GM19468 (cell line): ENCODE measurements at regions not wholly inside any gene's neighbourhood (a gene's known extent, or its start where the extent isn't known, plus 50 kb on each side); places are given as distances from the start of the nearest gene placed in this dataset.

Experiments used
- ATAC-seq: cut with Tn5 transposase; IDR thresholded peaks from one replicate; pipeline ENCODE4 v1.9.1; 2021; ENCODE audit warnings: mild to moderate bottlenecking, moderate library complexity, moderate number of reproducible peaks; ENCODE audit not compliant: unreplicated experiment; ENCODE audit errors: extremely low read depth

DNA sequence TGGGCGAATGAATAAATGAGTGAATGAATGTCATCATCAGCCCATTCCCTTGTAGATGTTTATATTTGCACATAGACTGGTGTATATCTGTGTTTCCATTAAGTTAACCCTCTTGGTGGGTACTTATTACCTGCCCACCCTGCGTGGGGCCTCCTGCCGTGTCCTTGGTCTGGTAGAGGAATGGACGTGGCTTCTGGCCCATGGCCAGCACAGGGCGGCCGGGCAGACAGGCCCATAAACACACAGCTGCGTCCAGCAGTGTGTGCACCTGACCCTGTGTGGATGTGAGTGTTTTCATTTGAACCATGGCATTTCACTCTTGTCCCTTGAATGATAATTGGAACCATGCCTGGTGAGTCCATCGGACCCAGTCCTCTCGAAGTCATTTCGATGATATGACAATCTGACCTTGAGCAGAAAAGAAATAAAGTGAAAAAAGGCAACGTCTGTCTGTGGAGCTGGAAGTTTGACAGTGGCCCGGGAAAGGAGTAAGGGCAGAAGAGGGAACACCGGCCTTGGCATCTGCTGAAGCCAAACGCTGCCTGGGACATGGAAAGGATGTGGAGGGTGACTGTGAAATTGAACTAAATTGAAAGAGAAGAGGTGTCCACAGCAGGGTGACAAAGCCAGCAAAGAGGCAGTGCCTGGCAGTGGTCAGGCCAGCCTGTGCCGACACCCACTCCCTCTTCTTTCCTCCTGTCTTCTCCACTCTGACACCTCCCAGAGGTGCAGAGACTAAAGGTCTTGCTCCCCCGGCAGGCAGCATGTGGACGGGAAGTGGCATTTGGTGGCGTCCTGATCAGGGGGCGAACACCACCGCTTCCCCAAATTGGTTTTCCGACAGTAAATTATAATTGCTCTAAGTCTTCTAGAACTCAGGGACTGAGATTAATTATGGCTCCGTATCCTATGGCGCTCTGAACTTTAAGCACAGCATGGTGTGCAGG lies 199.0 kb upstream of the ZMIZ1 start:
- ATAC-seq: no peak

DNA sequence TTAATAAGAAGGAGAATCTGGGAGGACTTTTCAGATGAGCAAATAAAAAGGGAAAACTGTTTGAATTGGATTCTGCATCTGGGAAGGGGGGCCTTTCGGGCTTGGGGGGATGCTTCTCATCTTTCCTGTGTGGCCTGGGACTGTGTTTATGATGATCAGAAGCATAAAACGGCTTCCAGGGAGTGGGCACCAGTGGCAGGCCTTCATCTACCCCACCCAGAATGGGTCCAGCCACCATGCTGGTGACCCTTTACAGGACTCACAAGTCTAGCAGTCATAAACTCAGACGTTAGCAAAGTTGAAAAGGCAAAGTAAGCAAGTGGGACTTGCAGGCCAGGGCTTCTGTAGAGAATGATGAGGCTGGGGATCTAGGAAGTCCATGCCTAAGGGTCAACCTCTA lies 198.3 kb upstream of the ZMIZ1 start:
- ATAC-seq: no peak

DNA sequence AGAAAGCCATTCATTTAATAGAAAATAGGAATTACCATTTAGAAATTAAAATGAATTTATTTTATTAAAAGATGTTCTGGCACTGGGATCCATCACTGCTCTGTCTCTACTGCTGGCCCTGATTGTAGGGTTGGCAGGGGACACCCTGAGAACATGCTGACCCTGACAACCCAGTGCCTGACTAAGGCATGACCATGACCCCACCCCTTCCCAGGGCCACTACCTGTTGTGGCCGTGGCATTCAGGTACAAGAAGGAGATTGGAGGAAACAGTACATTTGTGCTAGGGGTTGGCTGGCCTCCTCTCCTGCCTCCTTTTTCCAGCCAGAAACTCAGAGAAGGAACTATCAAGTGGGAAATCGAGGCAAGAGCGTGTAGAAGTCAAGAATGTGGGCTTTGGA lies 197.0 kb upstream of the ZMIZ1 start:
- ATAC-seq: no peak

DNA sequence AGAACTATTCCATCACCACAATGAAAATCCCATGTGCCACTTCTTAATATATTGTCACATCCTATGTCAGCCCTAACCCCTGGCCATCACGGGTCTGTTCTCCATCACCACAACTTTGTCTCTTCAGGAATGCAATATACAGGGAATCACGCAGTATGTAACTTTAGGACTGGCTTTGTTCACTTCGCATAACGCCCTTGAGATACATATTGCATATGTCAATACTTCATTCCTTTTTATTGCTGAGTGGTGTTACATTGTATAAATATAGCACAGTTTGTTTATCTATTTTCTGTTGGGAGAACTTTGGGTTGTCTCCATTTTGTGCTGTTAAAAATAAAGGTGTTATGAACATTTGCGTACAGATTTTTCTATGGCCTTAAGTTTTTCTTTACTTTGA lies 195.4 kb upstream of the ZMIZ1 start:
- ATAC-seq: no peak

GRCh38 chr10:78875331-78875877 lies 193.4 kb upstream of the ZMIZ1 start:
- no peak for ATAC-seq

DNA sequence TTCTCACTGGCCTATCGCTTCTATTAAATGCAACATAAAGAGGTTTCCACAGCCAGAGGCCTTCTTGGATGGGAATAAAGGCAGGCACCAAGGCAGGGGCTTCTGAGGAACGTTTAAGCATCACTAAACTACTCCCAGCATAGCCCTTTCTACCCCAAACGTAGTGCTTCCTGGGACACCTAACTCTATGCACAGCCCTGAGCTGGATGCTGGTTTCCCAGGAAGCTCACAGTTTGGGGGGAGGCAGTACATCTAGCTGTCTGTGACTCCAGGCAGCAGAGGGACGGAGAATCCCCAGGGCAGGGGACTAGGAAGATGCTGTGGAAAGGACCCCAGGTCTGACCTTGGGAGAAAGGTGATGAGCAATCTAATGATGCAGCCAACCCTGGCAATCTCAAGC lies 192.8 kb upstream of the ZMIZ1 start:
- ATAC-seq: no peak

DNA sequence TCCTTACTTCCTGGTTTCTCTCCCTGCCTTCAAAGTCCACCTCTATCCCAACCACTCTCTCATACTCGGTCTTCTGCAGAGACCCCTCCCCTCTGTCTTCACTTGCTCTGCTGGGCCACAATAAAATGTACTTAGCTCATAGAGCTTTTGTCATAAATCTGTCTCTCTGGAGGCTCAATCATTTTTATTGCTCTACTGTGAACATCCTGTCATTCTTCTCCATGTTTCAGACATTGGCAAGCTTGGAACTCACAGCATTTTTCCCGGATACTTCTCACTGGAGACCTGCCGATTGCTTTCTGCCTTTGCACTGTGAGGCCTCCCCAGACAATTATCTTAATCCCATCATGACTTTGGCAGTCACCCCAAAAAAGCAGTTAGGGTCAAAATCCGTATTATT lies 192.3 kb upstream of the ZMIZ1 start:
- ATAC-seq: no peak

DNA sequence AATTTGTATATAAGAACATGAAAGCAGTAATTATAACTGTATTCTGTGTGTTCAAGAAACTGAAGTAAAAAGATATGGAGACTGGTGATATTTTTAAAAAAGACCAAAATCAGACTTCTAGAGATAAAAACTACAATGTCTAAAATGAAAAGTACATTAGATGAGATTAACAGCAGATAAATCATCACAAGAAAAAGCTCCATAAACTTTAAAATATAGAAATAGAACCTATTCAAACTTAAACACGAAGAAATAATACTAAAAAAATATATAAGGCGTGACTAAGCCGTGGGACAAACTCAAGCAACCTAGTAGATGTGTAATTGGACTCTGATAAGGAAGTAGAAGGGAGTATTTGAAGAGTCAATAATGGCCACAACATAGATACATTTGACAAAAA lies 189.1 kb upstream of the ZMIZ1 start:
- ATAC-seq: no peak

DNA sequence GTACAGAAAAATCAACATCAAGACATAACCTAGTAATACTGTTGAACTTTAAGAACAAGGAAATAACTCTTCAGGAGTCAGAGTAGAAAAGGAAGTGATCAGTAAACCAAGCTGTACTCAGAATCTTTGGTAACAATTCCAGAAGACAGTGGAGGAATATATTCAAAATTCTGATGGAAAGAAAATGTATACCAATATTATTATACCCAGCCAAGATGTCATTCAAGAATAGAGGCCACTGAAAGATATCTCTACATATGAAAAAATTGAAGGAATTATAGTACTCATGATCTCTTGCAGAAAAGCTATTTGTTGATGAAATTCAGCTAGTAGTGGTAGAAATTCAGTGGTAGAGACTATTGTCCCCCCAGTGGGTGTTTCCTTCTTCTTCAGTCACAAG lies 182.6 kb upstream of the ZMIZ1 start:
- ATAC-seq: no peak

- no peak for ATAC-seq
Observed at GRCh38 chr10:78889536-78890063, 179.2 kb upstream of the ZMIZ1 start.

GRCh38 chr10:78890506-78890905 lies 178.3 kb upstream of the ZMIZ1 start:
- ATAC-seq: no peak

DNA sequence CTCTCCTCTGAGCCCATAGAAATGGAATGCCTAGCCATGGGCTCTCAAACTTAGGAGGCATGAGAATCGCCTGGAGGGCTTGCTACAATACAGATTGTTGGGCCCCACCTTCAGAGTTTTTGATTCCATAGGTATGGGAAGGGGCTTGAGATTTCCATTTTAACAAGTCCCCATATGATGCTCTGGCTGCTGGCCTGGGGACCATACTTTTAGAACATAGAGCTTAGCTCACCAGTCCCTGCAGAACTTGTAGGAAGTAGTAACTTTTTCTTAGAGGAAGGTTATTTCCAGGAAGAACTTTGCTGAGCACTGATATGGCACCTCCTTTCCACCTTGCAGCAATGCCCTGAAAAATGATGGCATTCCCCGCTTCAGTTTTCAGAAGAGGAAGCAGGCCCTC lies 177.0 kb upstream of the ZMIZ1 start:
- no peak for ATAC-seq

GRCh38 chr10:78892338-78893176 lies 176.2 kb upstream of the ZMIZ1 start:
- no peak for ATAC-seq

- ATAC-seq: no peak
Observed at GRCh38 chr10:78893217-78893616, 175.5 kb upstream of the ZMIZ1 start.

DNA sequence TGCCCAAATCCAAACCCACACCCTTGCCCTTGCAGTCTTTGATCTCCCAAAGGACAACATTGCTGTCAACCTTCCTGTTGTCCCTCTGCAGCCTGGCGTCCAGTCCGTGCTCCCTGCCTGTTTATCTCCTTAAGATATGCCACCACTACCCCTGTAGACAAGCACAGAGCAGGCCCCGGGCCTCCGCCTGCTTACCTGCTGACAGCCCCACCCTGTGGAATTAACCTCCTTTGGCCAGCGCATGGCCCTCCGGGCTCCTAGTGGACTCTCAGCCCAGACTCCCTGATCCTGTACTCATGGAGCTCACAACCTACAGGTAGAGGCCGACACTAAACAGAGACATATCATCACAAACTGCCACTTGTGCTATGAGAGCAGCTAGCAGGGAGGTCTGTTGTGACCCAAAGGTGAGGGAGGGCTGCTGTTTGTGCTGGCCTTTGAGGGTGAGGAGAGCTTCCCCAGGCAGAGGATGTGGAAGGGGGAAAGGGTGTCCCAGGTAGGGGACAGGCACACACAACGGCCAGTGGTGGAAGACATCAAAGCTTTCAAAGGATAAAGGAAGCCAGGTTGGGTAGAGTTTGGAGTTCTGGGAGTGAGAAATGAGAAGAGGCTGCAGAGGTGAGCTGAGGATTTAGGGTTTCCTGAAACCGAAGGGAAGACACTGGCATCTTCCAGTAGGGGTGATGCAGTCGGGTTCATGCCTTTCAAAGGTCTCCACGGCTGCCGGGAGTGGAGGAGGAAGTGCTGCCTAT lies 174.5 kb upstream of the ZMIZ1 start:
- ATAC-seq: no peak

- no peak for ATAC-seq
Observed at GRCh38 chr10:78894841-78895195, 173.9 kb upstream of the ZMIZ1 start.

DNA sequence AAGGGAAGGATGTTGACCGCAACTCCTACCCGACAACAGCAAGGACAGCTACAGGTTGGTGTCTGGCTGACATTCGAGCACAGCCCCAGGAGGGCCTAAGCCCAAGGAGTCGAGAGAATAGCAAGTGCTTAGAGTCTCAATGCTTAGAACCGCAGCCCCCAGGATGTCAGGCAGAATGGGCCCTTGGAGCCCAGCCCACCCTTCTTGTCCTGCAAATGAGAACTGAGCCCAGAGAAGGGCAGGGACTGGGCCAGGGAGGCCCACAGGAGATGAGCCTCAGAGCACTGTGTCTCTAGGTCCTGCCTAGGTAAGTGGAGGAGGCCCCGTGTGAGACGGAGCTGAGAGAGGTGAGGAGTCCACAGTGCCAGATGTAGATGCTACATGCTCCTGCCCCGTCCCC lies 173.3 kb upstream of the ZMIZ1 start:
- no peak for ATAC-seq

GRCh38 chr10:78896159-78896928 lies 172.4 kb upstream of the ZMIZ1 start:
- ATAC-seq: no peak

DNA sequence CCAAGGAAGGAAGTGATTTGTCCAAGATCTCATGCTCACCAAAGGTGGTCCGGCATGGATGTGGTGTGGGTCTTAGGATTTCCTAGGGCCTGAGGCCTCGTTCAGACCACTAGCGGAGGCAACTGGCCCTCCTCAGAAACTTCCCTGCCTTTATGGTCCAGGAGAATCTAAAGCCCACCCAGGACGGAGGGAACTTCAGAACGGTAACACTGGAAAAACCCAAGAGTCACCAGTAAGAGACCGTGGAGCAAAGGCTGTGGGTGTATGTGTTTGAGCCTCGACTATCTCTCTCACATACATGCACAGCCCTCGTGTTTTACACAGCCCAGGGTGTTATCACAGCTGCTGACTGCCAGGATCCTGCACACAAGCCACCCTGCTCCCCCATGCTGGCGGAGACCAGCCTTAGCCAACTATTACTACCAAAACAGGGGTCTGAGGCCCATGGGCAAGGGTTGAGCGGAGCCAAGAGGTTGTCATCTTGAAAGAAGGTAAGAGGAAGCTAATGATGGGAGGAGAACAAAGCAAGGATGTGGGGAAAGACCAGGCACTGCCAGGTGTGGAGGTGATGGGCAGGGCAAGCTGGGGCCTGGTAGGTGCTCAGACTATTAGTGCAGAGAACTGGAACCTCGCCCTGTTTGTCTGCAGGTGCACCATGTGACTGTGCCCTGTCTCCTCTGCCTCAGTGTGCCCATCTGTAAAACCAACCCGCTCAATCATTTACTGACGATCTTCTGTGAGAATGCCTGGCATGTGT lies 170.2 kb upstream of the ZMIZ1 start:
- no peak for ATAC-seq
